GM19467 (cell line): ENCODE measurements at regions not wholly inside any gene's neighbourhood (a gene's known extent, or its start where the extent isn't known, plus 50 kb on each side); places are given as distances from the start of the nearest gene placed in this dataset.
"Not testable (repeated sequence)": the region's sequence is repeated elsewhere in the genome, so short reads cannot be mapped to it uniquely, and the experiment has no call there.

Experiments
- ATAC-seq: cut with Tn5 transposase; IDR thresholded peaks from one replicate; pipeline ENCODE4 v1.9.1; 2021; ENCODE audit warnings: mild to moderate bottlenecking, moderate library complexity; ENCODE audit not compliant: unreplicated experiment

- ATAC-seq: no peak
Measured at GRCh38 chr2:210860276-210860675, 303.9 kb downstream of the CPS1 start.

DNA sequence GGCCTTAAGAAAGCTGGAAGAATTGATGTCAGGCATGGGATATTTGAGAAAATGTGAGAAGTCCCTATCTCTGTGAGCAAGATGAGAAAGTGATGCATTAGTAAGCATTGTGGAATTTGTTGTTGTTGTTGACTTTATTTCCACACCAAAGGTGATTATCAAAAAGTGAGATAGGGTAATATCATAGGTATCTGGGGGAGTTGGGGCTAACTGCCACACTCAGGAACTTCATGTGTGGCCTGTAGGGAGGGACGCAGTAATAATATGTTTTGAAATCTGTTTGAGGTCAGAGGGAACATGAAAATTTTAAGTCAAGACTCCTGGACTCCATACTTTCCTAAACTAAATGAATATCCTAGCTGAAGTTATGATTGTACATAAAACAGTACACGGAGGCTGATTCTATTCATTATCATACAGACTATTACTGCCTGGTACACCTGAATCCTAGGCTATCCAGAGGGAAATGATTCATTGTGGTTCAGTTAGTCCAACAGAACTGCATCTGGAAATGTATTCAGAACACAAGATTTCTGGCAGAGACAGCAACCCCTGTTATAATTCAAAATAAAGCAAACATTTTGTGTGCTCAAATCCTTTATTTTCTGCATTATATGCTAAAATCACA, 304.8 kb downstream of the CPS1 start:
- ATAC-seq: no peak

GRCh38 chr2:210862283-210863065, 306.1 kb downstream of the CPS1 start:
- no peak for ATAC-seq

- ATAC-seq: no peak
Measured at GRCh38 chr2:210863283-210863682, 306.9 kb downstream of the CPS1 start.

GRCh38 chr2:210871566-210871965, 315.2 kb downstream of the CPS1 start:
- ATAC-seq: not testable (repeated sequence)

DNA sequence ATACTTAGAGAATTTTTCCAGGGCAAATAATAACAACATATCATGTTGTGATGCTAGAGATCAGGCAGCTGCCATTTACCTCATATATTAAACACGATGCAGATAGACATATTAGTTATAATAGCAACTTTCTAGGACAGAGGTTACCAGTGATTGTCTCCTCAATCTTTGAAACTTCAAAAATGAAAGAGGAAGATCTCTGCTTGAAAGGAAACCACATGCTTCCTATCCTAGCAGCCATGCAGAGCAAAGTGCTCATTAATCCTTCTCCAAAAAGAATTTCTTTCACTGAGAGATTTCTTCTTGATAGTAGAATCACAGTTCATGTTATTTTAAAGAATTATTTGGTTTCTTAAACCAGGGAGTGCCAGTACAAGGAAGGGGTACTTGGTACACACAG, 317.2 kb downstream of the CPS1 start:
- ATAC-seq: no peak

GRCh38 chr2:210884227-210884626, 327.8 kb downstream of the CPS1 start:
- ATAC-seq: no peak

- no peak for ATAC-seq
Measured at GRCh38 chr2:210888035-210888434, 331.6 kb downstream of the CPS1 start.

DNA sequence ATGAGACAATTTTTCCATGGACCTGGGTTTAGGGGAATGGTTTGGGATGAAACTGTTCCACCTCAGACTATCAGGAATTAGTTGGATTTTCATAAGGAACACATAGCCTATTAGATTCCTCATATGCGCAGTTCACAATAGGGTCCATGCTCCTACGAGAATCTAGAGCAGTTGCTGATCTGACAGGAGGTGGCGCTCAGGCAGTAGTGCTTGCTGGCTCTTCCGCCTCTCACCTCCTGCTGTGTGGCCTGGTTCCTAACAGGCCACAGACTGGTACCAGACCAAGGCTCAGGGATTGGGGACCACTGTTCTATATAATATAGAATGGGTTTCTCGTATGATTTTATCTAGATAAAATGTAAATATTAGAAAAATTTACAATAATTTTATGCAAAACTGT, 338.7 kb downstream of the CPS1 start:
- no peak for ATAC-seq

- no peak for ATAC-seq
Measured at GRCh38 chr2:210899131-210899530, 342.7 kb downstream of the CPS1 start.

GRCh38 chr2:210901326-210901725, 344.9 kb downstream of the CPS1 start:
- ATAC-seq: no peak

GRCh38 chr2:210912779-210913178, 356.4 kb downstream of the CPS1 start:
- ATAC-seq: no peak

GRCh38 chr2:210913461-210913860, 357.1 kb downstream of the CPS1 start:
- no peak for ATAC-seq

GRCh38 chr2:210915912-210916311, 359.5 kb downstream of the CPS1 start:
- no peak for ATAC-seq

GRCh38 chr2:210917465-210917864, 361.1 kb downstream of the CPS1 start:
- no peak for ATAC-seq

DNA sequence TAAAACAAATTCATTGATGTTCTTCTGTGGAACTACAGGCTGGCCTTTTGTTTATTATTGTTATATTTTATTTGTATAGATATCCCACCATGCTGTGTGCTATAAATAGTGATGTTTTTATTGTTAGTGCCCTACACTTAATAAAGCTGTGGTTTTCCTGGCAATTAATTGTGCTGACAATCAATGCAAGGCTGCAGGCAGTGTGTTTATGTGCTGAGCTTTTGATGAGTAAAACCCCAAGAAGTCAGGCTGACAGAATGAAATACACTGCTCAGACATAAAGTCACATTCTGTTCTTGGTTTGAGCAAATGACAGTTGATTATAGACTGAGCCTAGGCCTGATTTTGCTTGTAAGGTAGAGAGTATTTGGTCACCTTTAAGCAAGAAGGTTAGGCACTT, 362.7 kb downstream of the CPS1 start:
- ATAC-seq: no peak

- ATAC-seq: no peak
Measured at GRCh38 chr2:210922419-210922818, 366.0 kb downstream of the CPS1 start.

DNA sequence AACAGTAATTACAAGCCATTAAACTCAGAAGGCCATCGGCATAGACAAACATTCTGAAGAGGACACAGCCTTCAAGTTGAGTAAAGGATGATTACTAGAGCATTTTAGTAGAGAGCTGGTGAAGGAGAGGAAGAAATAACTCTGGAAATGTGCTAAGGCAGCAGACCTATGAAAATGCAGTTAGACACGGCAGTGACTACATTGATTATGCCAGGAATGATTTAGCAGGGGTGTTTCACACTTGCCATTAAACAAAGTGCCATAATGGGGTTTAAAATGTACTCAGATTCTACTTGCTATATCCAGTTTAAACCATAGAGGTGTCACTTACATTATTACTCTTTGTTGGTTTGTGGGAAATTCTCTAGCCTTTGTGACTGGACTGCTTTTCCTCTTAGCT, 372.3 kb downstream of the CPS1 start:
- no peak for ATAC-seq

DNA sequence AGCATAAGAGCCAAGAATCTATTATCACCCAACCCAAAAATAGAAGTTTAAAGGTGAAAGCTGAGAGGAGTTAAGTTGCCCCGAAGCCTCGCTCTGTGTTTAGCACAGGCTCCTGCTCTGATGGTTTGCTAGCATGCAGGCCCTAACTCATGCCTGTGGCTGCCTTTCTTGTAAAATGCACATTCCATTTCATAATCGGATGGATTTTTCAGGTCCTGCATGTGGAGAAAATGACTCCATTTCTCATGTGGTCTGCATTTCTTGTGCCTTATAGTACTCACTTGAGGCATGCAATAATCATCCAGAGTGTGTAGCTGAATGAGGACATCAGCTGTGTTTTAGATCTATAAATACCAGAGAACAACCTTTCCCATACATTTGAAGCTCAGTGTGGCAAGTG, 381.8 kb downstream of the CPS1 start:
- no peak for ATAC-seq

DNA sequence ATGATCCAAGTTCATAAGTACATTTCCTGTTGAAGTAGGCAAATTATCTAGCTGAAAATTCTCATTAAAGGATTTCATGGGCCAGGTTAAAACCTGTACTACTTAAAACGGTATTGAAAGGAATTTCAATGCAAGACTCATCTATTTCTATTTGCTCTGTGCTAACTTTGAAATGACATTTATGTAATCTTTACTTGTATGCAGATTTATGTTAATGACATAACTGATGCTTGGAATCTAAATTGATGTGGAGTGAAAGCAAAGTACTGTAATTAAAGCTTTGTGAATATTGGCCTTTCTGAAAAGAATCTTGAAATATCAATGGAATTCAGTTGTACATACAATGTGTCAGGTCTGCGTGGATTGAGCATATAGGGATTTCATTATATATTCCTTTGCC, 390.0 kb downstream of the CPS1 start:
- no peak for ATAC-seq

- not testable (repeated sequence) for ATAC-seq
Measured at GRCh38 chr2:210950434-210951060, 394.1 kb downstream of the CPS1 start.

DNA sequence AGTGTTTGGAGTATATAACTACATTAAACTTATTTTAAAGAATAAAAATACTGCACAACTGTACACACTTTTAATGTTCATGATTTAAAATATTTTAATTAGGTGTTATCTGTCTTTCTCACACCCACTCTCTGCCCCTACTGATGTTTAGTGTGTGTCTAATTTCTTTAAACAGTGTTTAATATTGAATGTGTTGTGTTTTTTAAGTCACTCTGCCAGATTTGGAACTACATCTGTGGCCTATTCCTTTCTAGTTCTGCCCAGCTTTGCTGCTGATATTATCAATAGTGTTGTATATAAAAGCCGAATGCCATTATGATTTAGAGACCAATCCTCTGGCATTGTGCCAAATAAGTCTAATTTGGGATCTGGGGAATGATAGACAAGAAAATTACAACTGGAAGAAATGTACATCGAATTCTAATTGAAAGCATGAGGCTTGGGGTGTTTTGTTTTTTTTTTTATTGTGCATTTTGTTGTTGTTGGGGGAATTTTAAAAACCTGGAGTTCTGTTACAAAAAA, 398.0 kb downstream of the CPS1 start:
- ATAC-seq: no peak
